Gastrocnemius medialis (tissue), 4 donors: ENCODE measurements at regions not wholly inside any gene's neighbourhood (a gene's known extent, or its start where the extent isn't known, plus 50 kb on each side); places are given as distances from the start of the nearest gene placed in this dataset.

Experiments
- POLR2A ChIP-seq, 2 donors: fragments of 450-650 bp; IDR thresholded peaks; one replicate each; pipeline ENCODE4 v1.6.1; 2017; ENCODE audit warnings: antibody characterized with exemption in 2 of 2, mild to moderate bottlenecking in 2 of 2, moderate library complexity in 2 of 2
- TF ChIP-seq, protein P1 (sequence below), 5 experiments: fragments of 450-650 bp in 3 of 5; fragments of 200-600 bp in 2 of 5; sonication (generic) in 2 of 5; IDR thresholded peaks in 4 of 5; conservative IDR thresholded peaks in 1 of 5; 1 replicate in 4 of 5; 2 replicates in 1 of 5; pipeline ENCODE4 v1.5.1; 2016 to 2019; ENCODE audit warnings: antibody characterized with exemption in 5 of 5, mild to moderate bottlenecking in 3 of 5, moderate library complexity in 3 of 5

DNA sequence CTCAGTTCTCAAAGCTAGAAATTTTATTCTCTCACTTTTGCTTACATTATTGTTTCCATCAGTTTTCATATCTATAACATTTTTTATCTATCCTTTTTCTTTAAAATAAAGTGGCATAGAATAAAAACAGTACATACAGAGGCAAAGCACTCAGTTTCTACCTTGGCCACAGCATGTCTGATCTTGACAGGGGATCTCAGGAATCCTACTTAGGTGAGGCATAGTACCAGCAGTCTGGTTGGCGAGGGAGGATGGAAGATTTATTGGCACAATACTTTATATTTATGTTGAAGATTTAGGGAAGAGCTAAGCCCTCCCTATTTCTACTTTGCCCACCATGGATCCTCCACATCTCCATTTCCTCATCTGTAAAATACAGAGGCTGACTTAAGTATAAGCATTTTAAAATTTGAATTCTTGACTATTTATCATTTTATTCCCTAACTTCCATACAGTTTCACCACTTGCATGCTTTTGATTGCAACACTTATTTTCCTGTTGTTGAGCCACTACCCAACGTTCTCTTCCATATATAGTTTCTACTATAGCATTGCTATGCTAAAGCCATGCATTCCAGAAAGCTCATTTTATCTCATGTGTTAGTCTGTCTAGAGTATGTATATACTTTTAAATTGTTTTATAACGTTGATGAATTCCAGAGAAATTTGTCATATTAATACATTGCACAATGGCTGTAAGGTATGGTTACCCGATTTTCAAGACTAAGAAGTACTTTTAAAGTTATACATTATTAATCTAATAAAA, 506.7 kb downstream of the KCTD12 start:
- TF ChIP-seq, protein P1, sequence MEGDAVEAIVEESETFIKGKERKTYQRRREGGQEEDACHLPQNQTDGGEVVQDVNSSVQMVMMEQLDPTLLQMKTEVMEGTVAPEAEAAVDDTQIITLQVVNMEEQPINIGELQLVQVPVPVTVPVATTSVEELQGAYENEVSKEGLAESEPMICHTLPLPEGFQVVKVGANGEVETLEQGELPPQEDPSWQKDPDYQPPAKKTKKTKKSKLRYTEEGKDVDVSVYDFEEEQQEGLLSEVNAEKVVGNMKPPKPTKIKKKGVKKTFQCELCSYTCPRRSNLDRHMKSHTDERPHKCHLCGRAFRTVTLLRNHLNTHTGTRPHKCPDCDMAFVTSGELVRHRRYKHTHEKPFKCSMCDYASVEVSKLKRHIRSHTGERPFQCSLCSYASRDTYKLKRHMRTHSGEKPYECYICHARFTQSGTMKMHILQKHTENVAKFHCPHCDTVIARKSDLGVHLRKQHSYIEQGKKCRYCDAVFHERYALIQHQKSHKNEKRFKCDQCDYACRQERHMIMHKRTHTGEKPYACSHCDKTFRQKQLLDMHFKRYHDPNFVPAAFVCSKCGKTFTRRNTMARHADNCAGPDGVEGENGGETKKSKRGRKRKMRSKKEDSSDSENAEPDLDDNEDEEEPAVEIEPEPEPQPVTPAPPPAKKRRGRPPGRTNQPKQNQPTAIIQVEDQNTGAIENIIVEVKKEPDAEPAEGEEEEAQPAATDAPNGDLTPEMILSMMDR (IDR thresholded peaks at IDR 0.05 in 4 of 5, conservative IDR thresholded peaks at IDR 0.05 in 1 of 5), result no peak
- no peak for TF ChIP-seq POLR2A (IDR thresholded peaks at IDR 0.05)
